ENCODE measurements at regions not wholly inside any gene's neighbourhood (a gene's known extent, or its start where the extent isn't known, plus 50 kb on each side); places are given as distances from the start of the nearest gene placed in this dataset.

- Histone ChIP-seq H3K9me3 (ENCODE audit: control insufficient read depth, low read length) (peaks cover 7% of the 10 kb centered on the region), H3K27me3 (replicated peaks; ENCODE audit: control insufficient read depth, insufficient read depth, low read length) (no peaks in the 10 kb centered on the region), H3K36me3 (ENCODE audit: control insufficient read depth, insufficient read depth, low read length, severe bottlenecking) (no peaks in the 10 kb centered on the region), H3K4me3 (ENCODE audit: low read length) (peak overlapping the region; percentile 14), H3K9ac (ENCODE audit: low read length) (peak overlapping the region; percentile 67), H3K4me1 (ENCODE audit: control insufficient read depth, insufficient read depth, low read length) (peaks cover 65% of the 10 kb centered on the region)
- DNase-seq (ENCODE audit: low read depth), result peak; percentile 66
Measured at GRCh38 chr6:82013561-82014530, 233.7 kb downstream of the IBTK start.

GRCh38 chr6:82006027-82006738, 241.4 kb downstream of the IBTK start:
- Histone ChIP-seq H3K9me3 (ENCODE audit: control insufficient read depth, low read length) (peaks cover 28% of the 10 kb centered on the region), H3K27me3 (replicated peaks; ENCODE audit: control insufficient read depth, insufficient read depth, low read length) (no peaks in the 10 kb centered on the region), H3K4me1 (ENCODE audit: control insufficient read depth, insufficient read depth, low read length) (no peaks in the 10 kb centered on the region), H3K36me3 (ENCODE audit: control insufficient read depth, insufficient read depth, low read length, severe bottlenecking) (no peaks in the 10 kb centered on the region), H3K9ac (ENCODE audit: low read length) (no peak overlapping the region), H3K4me3 (ENCODE audit: low read length) (no peak overlapping the region)
- peak; percentile 72 for DNase-seq (ENCODE audit: low read depth)

- Histone ChIP-seq H3K9me3 (ENCODE audit: control insufficient read depth, low read length) (peaks cover 2% of the 10 kb centered on the region), H3K4me1 (ENCODE audit: control insufficient read depth, insufficient read depth, low read length) (peaks cover 29% of the 10 kb centered on the region), H3K27me3 (replicated peaks; ENCODE audit: control insufficient read depth, insufficient read depth, low read length) (no peaks in the 10 kb centered on the region), H3K9ac (ENCODE audit: low read length) (no peak overlapping the region), H3K4me3 (ENCODE audit: low read length) (no peak overlapping the region), H3K36me3 (ENCODE audit: control insufficient read depth, insufficient read depth, low read length, severe bottlenecking) (no peaks in the 10 kb centered on the region)
- DNase-seq (ENCODE audit: low read depth), result no peak
Measured at GRCh38 chr6:82000551-82000950, 247.0 kb downstream of the IBTK start.

GRCh38 chr6:81999826-82000225, 247.3 kb upstream of the TENT5A start:
- H3K9ac ChIP-seq (ENCODE audit: low read length), result no peak overlapping the region
- DNase-seq (ENCODE audit: low read depth), result no peak
- H3K4me1 ChIP-seq (ENCODE audit: control insufficient read depth, insufficient read depth, low read length), result peaks cover 36% of the 10 kb centered on the region
- H3K27me3 ChIP-seq (replicated peaks; ENCODE audit: control insufficient read depth, insufficient read depth, low read length), result no peaks in the 10 kb centered on the region
- no peak overlapping the region for H3K4me3 ChIP-seq (ENCODE audit: low read length)
- no peaks in the 10 kb centered on the region for H3K36me3 ChIP-seq (ENCODE audit: control insufficient read depth, insufficient read depth, low read length, severe bottlenecking)
- H3K9me3 ChIP-seq (ENCODE audit: control insufficient read depth, low read length), result no peaks in the 10 kb centered on the region

GRCh38 chr6:81999270-81999669, 246.8 kb upstream of the TENT5A start:
- no peaks in the 10 kb centered on the region for H3K36me3 ChIP-seq (ENCODE audit: control insufficient read depth, insufficient read depth, low read length, severe bottlenecking)
- H3K4me3 ChIP-seq (ENCODE audit: low read length), result no peak overlapping the region
- peaks cover 39% of the 10 kb centered on the region for H3K4me1 ChIP-seq (ENCODE audit: control insufficient read depth, insufficient read depth, low read length)
- H3K27me3 ChIP-seq (replicated peaks; ENCODE audit: control insufficient read depth, insufficient read depth, low read length), result no peaks in the 10 kb centered on the region
- no peak overlapping the region for H3K9ac ChIP-seq (ENCODE audit: low read length)
- H3K9me3 ChIP-seq (ENCODE audit: control insufficient read depth, low read length), result no peaks in the 10 kb centered on the region
- no peak for DNase-seq (ENCODE audit: low read depth)

GRCh38 chr6:81998432-81998831, 246.0 kb upstream of the TENT5A start:
- no peaks in the 10 kb centered on the region for H3K36me3 ChIP-seq (ENCODE audit: control insufficient read depth, insufficient read depth, low read length, severe bottlenecking)
- peaks cover 39% of the 10 kb centered on the region for H3K4me1 ChIP-seq (ENCODE audit: control insufficient read depth, insufficient read depth, low read length)
- H3K9me3 ChIP-seq (ENCODE audit: control insufficient read depth, low read length), result no peaks in the 10 kb centered on the region
- H3K27me3 ChIP-seq (replicated peaks; ENCODE audit: control insufficient read depth, insufficient read depth, low read length), result no peaks in the 10 kb centered on the region
- H3K4me3 ChIP-seq (ENCODE audit: low read length), result no peak overlapping the region
- peak overlapping the region; percentile 80 for H3K9ac ChIP-seq (ENCODE audit: low read length)
- DNase-seq (ENCODE audit: low read depth), result peak; percentile 70

- DNase-seq (ENCODE audit: low read depth), result peak; percentile 93
- Histone ChIP-seq H3K9me3 (ENCODE audit: control insufficient read depth, low read length) (no peaks in the 10 kb centered on the region), H3K36me3 (ENCODE audit: control insufficient read depth, insufficient read depth, low read length, severe bottlenecking) (no peaks in the 10 kb centered on the region), H3K4me1 (ENCODE audit: control insufficient read depth, insufficient read depth, low read length) (peaks cover 39% of the 10 kb centered on the region), H3K4me3 (ENCODE audit: low read length) (peak overlapping the region; percentile 10), H3K27me3 (replicated peaks; ENCODE audit: control insufficient read depth, insufficient read depth, low read length) (no peaks in the 10 kb centered on the region), H3K9ac (ENCODE audit: low read length) (peak overlapping the region; percentile 80)
Measured at GRCh38 chr6:81997090-81997926, 244.8 kb upstream of the TENT5A start.

GRCh38 chr6:81996414-81996813, 243.9 kb upstream of the TENT5A start:
- Histone ChIP-seq H3K9me3 (ENCODE audit: control insufficient read depth, low read length) (no peaks in the 10 kb centered on the region), H3K4me3 (ENCODE audit: low read length) (no peak overlapping the region), H3K36me3 (ENCODE audit: control insufficient read depth, insufficient read depth, low read length, severe bottlenecking) (no peaks in the 10 kb centered on the region), H3K27me3 (replicated peaks; ENCODE audit: control insufficient read depth, insufficient read depth, low read length) (no peaks in the 10 kb centered on the region), H3K4me1 (ENCODE audit: control insufficient read depth, insufficient read depth, low read length) (peaks cover 39% of the 10 kb centered on the region), H3K9ac (ENCODE audit: low read length) (peak overlapping the region; percentile 80)
- DNase-seq (ENCODE audit: low read depth), result peak; percentile 58

GRCh38 chr6:81995548-81996289, 243.2 kb upstream of the TENT5A start:
- Histone ChIP-seq H3K36me3 (ENCODE audit: control insufficient read depth, insufficient read depth, low read length, severe bottlenecking) (no peaks in the 10 kb centered on the region), H3K9me3 (ENCODE audit: control insufficient read depth, low read length) (no peaks in the 10 kb centered on the region), H3K27me3 (replicated peaks; ENCODE audit: control insufficient read depth, insufficient read depth, low read length) (no peaks in the 10 kb centered on the region), H3K4me1 (ENCODE audit: control insufficient read depth, insufficient read depth, low read length) (peaks cover 39% of the 10 kb centered on the region), H3K4me3 (ENCODE audit: low read length) (peak overlapping the region; percentile 26), H3K9ac (ENCODE audit: low read length) (peak overlapping the region; percentile 80)
- DNase-seq (ENCODE audit: low read depth), result peak; percentile 53

GRCh38 chr6:81988871-81989270, 236.4 kb upstream of the TENT5A start:
- H3K9ac ChIP-seq (ENCODE audit: low read length), result no peak overlapping the region
- DNase-seq (ENCODE audit: low read depth), result no peak
- H3K27me3 ChIP-seq (replicated peaks; ENCODE audit: control insufficient read depth, insufficient read depth, low read length), result no peaks in the 10 kb centered on the region
- H3K9me3 ChIP-seq (ENCODE audit: control insufficient read depth, low read length), result no peaks in the 10 kb centered on the region
- no peaks in the 10 kb centered on the region for H3K4me1 ChIP-seq (ENCODE audit: control insufficient read depth, insufficient read depth, low read length)
- no peak overlapping the region for H3K4me3 ChIP-seq (ENCODE audit: low read length)
- H3K36me3 ChIP-seq (ENCODE audit: control insufficient read depth, insufficient read depth, low read length, severe bottlenecking), result no peaks in the 10 kb centered on the region

All from adipocyte (in vitro differentiated cells).